ENCODE measurements at regions not wholly inside any gene's neighbourhood (a gene's known extent, or its start where the extent isn't known, plus 50 kb on each side); places are given as distances from the start of the nearest gene placed in this dataset.

DNA sequence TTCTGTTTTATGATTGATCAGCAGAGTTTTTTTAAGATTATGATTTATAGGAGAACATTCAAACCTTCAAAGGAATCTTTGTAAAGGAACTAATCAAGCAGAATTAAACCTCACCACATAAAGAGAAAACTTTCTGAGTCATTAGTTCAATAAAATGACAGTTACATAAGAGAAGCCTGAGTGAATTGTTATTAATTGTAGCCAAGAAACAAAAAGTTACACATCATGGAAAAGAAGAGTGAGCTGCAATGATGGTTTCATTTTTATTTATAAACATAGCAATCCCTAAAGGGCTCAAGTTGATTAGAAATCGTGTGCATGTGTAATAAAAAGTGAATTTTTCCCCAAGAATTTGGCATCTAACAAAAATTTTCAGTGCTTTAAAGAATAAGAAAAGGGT lies 731.4 kb downstream of the LTN1 start:
- FAIRE-seq (no peak), DNase-seq (ENCODE audit: low read depth, low spot score) (no peak)
- ChIA-PET POLR2A (no interaction called here), CTCF (no interaction called here)
- no peak overlapping the region for H2AFZ ChIP-seq (ENCODE audit: low read depth, low read length)
- no peaks in the 10 kb centered on the region for H3K79me2 ChIP-seq (ENCODE audit: control insufficient read depth, insufficient read depth, low read length)
- H3K9ac ChIP-seq (replicated peaks; ENCODE audit: extremely low read depth, insufficient read depth, low read length), result no peak overlapping the region
- no peaks in the 10 kb centered on the region for H3K4me1 ChIP-seq (ENCODE audit: control insufficient read depth, extremely low read depth, insufficient read depth, low read length)
- H3K9me3 ChIP-seq (replicated peaks; ENCODE audit: control insufficient read depth, insufficient read depth, low read length), result no peaks in the 10 kb centered on the region
- dilution Hi-C loops (cut with MboI; ENCODE audit: extremely low pct_ligation_motif_present, low sequenced_read_pairs), result no loop called here
- no TSS peak for BruUV-seq (replicated peaks)
- H3K27ac ChIP-seq (ENCODE audit: insufficient read depth, low read depth, low read length), result no peak overlapping the region
- H4K20me1 ChIP-seq (replicated peaks; ENCODE audit: control insufficient read depth, extremely low read depth, insufficient read depth, low read length), result no peaks in the 10 kb centered on the region
- no peak overlapping the region for H3K4me3 ChIP-seq (replicated peaks in 1 of 3; ENCODE audit: insufficient read depth in 1 of 3, low read depth in 1 of 3, low read length in 3 of 3)
- no peaks in the 10 kb centered on the region for H3K27me3 ChIP-seq (ENCODE audit: control insufficient read depth in 2 of 2, insufficient read depth in 2 of 2, low read length in 2 of 2)
- no peaks in the 10 kb centered on the region for H3K36me3 ChIP-seq (ENCODE audit: control insufficient read depth in 2 of 2, extremely low read depth in 1 of 2, insufficient read depth in 2 of 2, low read length in 2 of 2)
- TF ChIP-seq EZH2 (IDR thresholded peaks at IDR 0.05; ENCODE audit: borderline replicate concordance, low read depth, low read length, severe bottlenecking) (no peak), MAX (IDR thresholded peaks at IDR 0.05; ENCODE audit: insufficient read depth, insufficient read length) (no peak), FOS (IDR thresholded peaks at IDR 0.05; ENCODE audit: borderline replicate concordance, insufficient read depth, low read length) (no peak), POLR2A (IDR thresholded peaks at IDR 0.05; ENCODE audit: low read depth, low read length) (no peak), POLR2AphosphoS5 (IDR thresholded peaks at IDR 0.05; ENCODE audit: insufficient read depth, low read depth, low read length) (no peak), JUN (IDR thresholded peaks at IDR 0.05; ENCODE audit: borderline replicate concordance, insufficient read depth, insufficient read length, low read depth) (no peak), MYC (IDR thresholded peaks at IDR 0.05; ENCODE audit: low read depth, low read length) (no peak), GATA2 (IDR thresholded peaks at IDR 0.05; ENCODE audit: insufficient read depth, insufficient read length, low read depth, low read length) (no peak)
- TF ChIP-seq, protein P1, sequence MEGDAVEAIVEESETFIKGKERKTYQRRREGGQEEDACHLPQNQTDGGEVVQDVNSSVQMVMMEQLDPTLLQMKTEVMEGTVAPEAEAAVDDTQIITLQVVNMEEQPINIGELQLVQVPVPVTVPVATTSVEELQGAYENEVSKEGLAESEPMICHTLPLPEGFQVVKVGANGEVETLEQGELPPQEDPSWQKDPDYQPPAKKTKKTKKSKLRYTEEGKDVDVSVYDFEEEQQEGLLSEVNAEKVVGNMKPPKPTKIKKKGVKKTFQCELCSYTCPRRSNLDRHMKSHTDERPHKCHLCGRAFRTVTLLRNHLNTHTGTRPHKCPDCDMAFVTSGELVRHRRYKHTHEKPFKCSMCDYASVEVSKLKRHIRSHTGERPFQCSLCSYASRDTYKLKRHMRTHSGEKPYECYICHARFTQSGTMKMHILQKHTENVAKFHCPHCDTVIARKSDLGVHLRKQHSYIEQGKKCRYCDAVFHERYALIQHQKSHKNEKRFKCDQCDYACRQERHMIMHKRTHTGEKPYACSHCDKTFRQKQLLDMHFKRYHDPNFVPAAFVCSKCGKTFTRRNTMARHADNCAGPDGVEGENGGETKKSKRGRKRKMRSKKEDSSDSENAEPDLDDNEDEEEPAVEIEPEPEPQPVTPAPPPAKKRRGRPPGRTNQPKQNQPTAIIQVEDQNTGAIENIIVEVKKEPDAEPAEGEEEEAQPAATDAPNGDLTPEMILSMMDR (IDR thresholded peaks at IDR 0.05; ENCODE audit: extremely low read depth in 1 of 2, insufficient read depth in 1 of 2, low read depth in 1 of 2, low read length in 2 of 2), result no peak
- intact Hi-C loops (cut with micrococcal nuclease), result no loop called here
- no peak overlapping the region for H3K4me2 ChIP-seq (ENCODE audit: insufficient read depth, low read length)
- no peaks in the 10 kb centered on the region for H3K9me1 ChIP-seq (replicated peaks; ENCODE audit: control insufficient read depth, extremely low read depth, insufficient read depth, low read length)
